GM21367 (cell line): ENCODE measurements at regions not wholly inside any gene's neighbourhood (a gene's known extent, or its start where the extent isn't known, plus 50 kb on each side); places are given as distances from the start of the nearest gene placed in this dataset.
"Not testable (repeated sequence)": the region's sequence is repeated elsewhere in the genome, so short reads cannot be mapped to it uniquely, and the experiment has no call there.

Experiments
- ATAC-seq: cut with Tn5 transposase; IDR thresholded peaks from one replicate; pipeline ENCODE4 v1.9.1; 2021; ENCODE audit not compliant: unreplicated experiment

GRCh38 chr5:50501491-50502228, 60.6 kb upstream of the EMB start:
- peak; percentile 96 for ATAC-seq

- ATAC-seq, result not testable (repeated sequence)
Measured at GRCh38 chr5:50513028-50513457, 72.0 kb upstream of the EMB start.

- not testable (repeated sequence) for ATAC-seq
Measured at GRCh38 chr5:50521060-50521459, 80.0 kb upstream of the EMB start.

- ATAC-seq, result not testable (repeated sequence)
Measured at GRCh38 chr5:50527514-50528060, 86.5 kb upstream of the EMB start.

GRCh38 chr5:50535393-50535792, 94.3 kb upstream of the EMB start:
- ATAC-seq, result no peak

GRCh38 chr5:50537534-50537933, 96.4 kb upstream of the EMB start:
- peak; percentile 83 for ATAC-seq

- ATAC-seq, result peak; percentile 94
Measured at GRCh38 chr5:50547303-50547702, 106.2 kb upstream of the EMB start.

GRCh38 chr5:50550267-50550666, 109.2 kb upstream of the EMB start:
- no peak for ATAC-seq

GRCh38 chr5:50550993-50551392, 109.9 kb upstream of the EMB start:
- ATAC-seq, result no peak

- ATAC-seq, result no peak
Measured at GRCh38 chr5:50553560-50553984, 112.5 kb upstream of the EMB start.

GRCh38 chr5:50558640-50559039, 107.8 kb upstream of the PARP8 start:
- not testable (repeated sequence) for ATAC-seq

GRCh38 chr5:50559955-50560354, 106.5 kb upstream of the PARP8 start:
- no peak for ATAC-seq

- no peak for ATAC-seq
Measured at GRCh38 chr5:50562694-50563093, 103.7 kb upstream of the PARP8 start.

- peak; percentile 63 for ATAC-seq
Measured at GRCh38 chr5:50564079-50564478, 102.4 kb upstream of the PARP8 start.

- no peak for ATAC-seq
Measured at GRCh38 chr5:50564558-50564957, 101.9 kb upstream of the PARP8 start.

GRCh38 chr5:50574121-50574520, 92.3 kb upstream of the PARP8 start:
- no peak for ATAC-seq

- no peak for ATAC-seq
Measured at GRCh38 chr5:50575740-50576139, 90.7 kb upstream of the PARP8 start.

- no peak for ATAC-seq
Measured at GRCh38 chr5:50576265-50576664, 90.2 kb upstream of the PARP8 start.

GRCh38 chr5:50576686-50577256, 89.7 kb upstream of the PARP8 start:
- ATAC-seq, result no peak

GRCh38 chr5:50580506-50580905, 85.9 kb upstream of the PARP8 start:
- ATAC-seq, result no peak

- not testable (repeated sequence) for ATAC-seq
Measured at GRCh38 chr5:50581845-50582244, 84.6 kb upstream of the PARP8 start.

GRCh38 chr5:50582699-50583098, 83.7 kb upstream of the PARP8 start:
- no peak for ATAC-seq
